Activated CD4-positive, CD25-positive, alpha-beta regulatory T cell treated with anti-CD3 and anti-CD28 coated beads, Interleukin-2, amount 50 U/mL, for 16 hours (primary cell): ENCODE measurements at regions not wholly inside any gene's neighbourhood (a gene's known extent, or its start where the extent isn't known, plus 50 kb on each side); places are given as distances from the start of the nearest gene placed in this dataset.

Experiments used
- DNase-seq: peaks from one replicate; pipeline ENCODE4 v3.0.0-alpha.2; 2020; ENCODE audit warnings: low read depth, low spot score

DNA sequence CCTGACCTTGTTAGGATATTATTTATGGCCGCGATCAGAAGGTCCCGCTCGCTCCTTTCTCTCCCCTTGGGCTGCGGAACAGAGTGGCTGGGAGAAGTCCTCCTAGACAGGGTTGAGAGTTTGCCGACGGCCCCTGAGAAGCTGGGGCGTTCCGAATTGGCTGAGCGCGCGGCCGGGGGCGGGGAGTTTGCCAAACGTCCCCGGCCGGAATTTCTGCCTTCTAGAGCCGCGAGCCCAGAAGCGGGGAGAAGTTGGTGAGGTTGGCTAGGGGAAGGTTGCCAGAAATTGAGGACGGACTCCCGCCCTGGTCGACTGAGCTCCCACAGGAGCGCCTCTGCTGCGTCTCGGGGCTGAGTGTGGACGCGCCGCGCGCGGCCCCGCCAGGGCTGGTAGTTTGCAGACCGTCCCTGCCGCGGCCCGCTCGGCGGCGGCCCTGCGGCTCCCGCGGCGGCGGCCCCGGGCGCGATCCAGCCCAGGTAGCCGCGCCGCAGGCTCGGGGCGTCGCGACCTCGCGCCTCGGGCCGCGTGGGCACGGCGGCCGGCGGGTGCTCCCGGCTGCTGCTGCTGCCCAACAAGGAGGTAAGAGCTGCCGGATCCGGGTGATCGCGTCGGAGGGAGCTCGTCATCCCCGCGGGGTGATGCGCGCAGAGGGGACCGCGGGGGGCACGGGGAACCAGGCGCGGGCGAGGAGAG lies 134.0 kb upstream of the MGAT5 start:
- DNase-seq: peak; percentile 68

- no peak for DNase-seq
These were observed 133.5 kb upstream of the MGAT5 start for GRCh38 chr2:134120406-134120732.

DNA sequence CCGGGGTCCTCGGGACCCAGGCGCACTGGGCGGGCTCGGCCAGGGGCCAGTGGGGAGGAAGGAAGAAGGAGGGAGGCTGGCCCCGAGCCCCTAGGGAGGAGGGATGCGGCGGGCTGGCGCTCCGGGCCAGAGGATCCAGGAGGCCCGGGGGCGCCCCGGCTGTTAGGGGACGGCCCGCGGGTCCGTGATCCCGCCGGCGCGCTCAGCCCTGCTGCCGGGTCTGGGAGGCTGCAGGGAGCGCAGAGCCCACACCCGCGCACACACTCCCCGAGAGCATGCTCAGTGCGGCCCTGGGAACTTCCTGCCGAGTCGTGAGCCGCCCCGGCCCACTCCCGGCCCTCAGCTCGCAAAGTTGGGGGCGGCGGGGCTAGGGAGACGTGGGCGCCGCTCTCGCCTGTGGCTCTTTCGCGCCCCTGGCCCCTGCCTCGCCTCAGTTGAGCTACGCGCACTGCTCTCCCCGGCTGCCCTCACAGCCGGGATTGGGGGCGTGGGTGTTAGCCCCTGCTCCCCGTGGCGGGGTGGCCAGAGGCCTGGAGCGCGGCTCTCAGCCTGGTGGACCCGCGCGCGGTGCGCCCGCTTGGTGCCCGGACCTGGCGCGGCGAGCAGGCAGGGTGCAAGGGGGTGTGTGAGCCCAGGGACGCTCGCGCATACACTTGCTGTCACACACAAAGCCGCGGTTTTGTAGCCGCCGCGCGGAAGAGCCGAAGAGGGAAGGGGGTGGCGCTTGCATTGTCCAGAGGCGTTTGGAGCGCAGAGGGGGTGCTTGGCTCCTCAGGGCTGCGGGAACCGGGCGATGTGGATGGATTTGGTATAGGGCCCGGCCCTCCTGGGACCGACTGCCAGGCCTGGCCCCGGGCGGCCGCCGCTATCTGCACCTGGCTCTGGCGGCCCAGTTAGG lies 132.9 kb upstream of the MGAT5 start:
- peak; percentile 37 for DNase-seq

- no peak for DNase-seq
These were observed 131.3 kb upstream of the MGAT5 start for GRCh38 chr2:134122610-134123009.

- no peak for DNase-seq
These were observed 130.5 kb upstream of the MGAT5 start for GRCh38 chr2:134123332-134123731.

GRCh38 chr2:134124047-134124753 lies 129.7 kb upstream of the MGAT5 start:
- no peak for DNase-seq

GRCh38 chr2:134127496-134127895 lies 126.4 kb upstream of the MGAT5 start:
- peak; percentile 31 for DNase-seq

GRCh38 chr2:134128746-134129145 lies 125.1 kb upstream of the MGAT5 start:
- DNase-seq: no peak

DNA sequence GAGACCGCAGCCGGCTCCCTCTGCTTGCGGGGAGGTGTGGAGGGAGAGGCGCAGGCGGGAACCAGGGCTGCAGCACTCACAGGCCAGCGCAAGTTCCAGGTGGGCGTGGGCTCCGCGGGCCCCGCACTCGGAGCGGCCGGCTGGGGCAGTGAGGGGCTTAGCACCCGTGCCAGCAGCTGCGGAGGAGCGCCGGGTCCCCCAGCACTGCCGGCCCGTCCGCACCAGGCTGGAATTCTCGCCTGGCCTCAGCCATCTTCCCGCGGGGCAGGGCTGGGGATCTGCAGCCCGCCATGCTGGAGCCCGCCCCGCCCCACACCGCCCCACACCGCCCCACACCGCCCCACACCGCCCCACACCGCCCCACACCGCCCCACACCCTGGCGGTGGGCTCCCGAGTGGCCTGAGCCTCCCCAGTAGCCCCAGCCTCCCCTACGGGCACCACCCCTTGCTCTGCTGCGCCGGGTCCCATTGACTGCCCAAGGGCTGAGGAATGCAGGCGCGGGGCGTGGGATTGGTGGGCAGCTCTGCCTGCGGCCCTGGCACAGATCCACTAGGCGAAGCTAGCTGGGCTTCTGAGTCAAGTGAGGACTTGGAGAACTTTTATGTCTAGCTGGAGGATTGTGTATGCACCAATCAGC lies 123.9 kb upstream of the MGAT5 start:
- DNase-seq: no peak

GRCh38 chr2:134131681-134132489 lies 122.0 kb upstream of the MGAT5 start:
- no peak for DNase-seq

DNA sequence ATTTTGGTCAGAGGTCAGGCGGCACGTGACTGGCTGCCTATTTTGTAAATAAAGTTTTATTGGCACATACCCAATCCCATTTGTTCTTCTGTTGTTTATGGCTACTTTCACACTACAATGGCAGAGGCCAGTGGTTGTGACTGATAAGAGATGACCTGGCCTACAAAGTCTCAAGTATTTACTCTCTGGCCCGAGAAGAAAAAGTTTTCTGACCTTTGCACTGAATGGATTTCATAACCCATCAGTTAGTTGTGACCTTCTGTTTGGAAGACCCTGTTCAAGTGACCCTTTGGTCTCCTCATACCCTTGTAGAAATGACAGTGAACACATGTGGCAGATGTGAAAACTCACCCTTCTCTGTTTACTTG lies 121.4 kb upstream of the MGAT5 start:
- no peak for DNase-seq

- no peak for DNase-seq
These were observed 120.1 kb upstream of the MGAT5 start for GRCh38 chr2:134133622-134134312.

- DNase-seq: no peak
These were observed 119.6 kb upstream of the MGAT5 start for GRCh38 chr2:134134313-134134706.

GRCh38 chr2:134134827-134135226 lies 119.0 kb upstream of the MGAT5 start:
- DNase-seq: no peak

DNA sequence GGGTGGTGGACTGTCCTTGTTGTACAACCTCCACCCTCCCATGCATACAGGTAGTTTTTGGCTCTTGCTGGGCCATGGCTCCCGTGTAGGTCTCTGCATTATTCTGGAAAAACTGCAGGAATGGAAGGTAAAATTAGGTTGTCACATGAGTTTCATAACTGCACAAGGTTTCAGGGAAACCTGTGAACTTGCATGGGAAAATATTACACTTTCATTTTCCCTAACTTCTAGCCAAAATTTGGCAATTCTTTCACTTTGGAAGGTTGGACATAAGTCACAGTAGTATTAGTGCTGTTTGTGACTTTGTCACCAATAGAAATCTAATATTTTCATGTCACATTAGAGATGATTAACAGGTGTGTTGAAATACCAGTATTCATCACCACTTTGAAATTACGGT lies 118.1 kb upstream of the MGAT5 start:
- no peak for DNase-seq

DNA sequence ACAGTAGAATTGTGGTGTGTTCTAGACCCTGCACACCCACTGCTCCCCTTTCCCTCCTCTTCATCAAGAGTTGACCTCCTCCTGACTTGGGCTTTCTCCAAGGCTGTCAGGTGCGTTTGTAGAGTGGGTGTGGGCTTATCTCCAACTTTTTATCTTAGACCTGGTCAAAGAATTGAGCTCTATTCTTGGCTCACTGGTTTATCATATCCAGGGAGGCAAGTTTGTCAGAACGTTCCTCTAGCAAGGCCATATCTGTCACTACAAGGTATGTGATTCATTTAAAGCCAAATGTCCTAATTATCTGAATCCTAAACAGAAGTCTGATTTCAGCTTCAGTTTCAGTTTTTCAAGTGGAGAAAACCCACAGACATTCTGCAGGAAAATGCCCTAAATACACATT lies 117.1 kb upstream of the MGAT5 start:
- DNase-seq: no peak

- DNase-seq: no peak
These were observed 116.7 kb upstream of the MGAT5 start for GRCh38 chr2:134137182-134137611.

DNA sequence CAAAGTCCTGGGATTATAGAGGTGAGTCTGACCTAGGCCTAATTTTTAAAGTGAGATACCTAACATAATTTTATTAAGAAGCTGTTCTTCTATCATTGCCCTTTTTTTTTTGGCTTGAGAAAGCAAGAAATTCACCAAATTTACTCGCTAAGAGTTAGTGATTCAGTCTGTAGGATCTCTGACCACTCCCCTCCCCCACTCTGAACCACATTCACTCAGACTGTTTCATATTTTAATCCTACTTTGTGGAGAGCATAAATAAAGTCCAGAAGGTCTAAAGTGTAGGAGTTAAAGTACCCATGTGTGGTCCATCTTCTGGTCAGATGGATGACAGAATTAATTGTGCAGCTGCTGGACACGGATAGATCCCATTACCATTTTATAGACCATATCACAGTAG lies 115.8 kb upstream of the MGAT5 start:
- no peak for DNase-seq

- DNase-seq: no peak
These were observed 114.3 kb upstream of the MGAT5 start for GRCh38 chr2:134139611-134140010.

GRCh38 chr2:134140251-134140661 lies 113.6 kb upstream of the MGAT5 start:
- no peak for DNase-seq
